HepG2 (cell line): ENCODE measurements at regions not wholly inside any gene's neighbourhood (a gene's known extent, or its start where the extent isn't known, plus 50 kb on each side); places are given as distances from the start of the nearest gene placed in this dataset.

Source experiments
- ATAC-seq: fragments of 200-7000 bp; cut with Tn5 transposase; 3 replicates; pipeline ENCODE4 v1.9.1; 2020; ENCODE audit warnings: mild to moderate bottlenecking, moderate library complexity
- BruUV-seq: library from RNA; stranded (reverse); fragments of 400-500 nt; replicated peaks from 2 replicates; lab custom pipeline; 2021; lab: Mats Ljungman, UMichigan
- CTCF ChIA-PET: fragments of 300-600 bp; formaldehyde crosslinking; extraction: SDS; loops from one replicate; lab custom pipeline; 2021; ENCODE audit warnings: low total read pairs, inconsistent platforms, low intra/inter-chr PET ratio; lab: Yijun Ruan, JAX
- POLR2A ChIA-PET: fragments of 350-600 bp; sonication (Branson Sonifier 250); formaldehyde crosslinking; loops from one replicate; lab custom pipeline; 2020; ENCODE audit warnings: antibody characterized with exemption, inconsistent platforms; lab: Yijun Ruan, JAX
- DNase-seq: peaks from one replicate; pipeline ENCODE4 v3.0.0-alpha.2; 2015; ENCODE audit warnings: low spot score
- FAIRE-seq: peaks from 3 replicates; lab custom pipeline; 2011; peaks lifted over from hg19 to GRCh38; lab: Jason Lieb, UNC
- H2AFZ ChIP-seq: one replicate; pipeline ENCODE4 v1.6.1; 2011; ENCODE audit warnings: low read length, inconsistent platforms
- H3K27ac ChIP-seq: fragments of 300-600 bp; 3 replicates; pipeline ENCODE4 v1.8.0; 2011; ENCODE audit warnings: mixed run types, mild to moderate bottlenecking, mixed read lengths, low read length, inconsistent platforms; ENCODE audit not compliant: insufficient read depth; ENCODE audit errors: extremely low read length
- H3K27me3 ChIP-seq, 2 experiments: fragments of 200-600 bp in 1 of 2; 2 replicates in 1 of 2; 3 replicates in 1 of 2; pipeline versions ENCODE4 v1.6.0 to v1.8.0; 2011; ENCODE audit warnings: low read length in 2 of 2, mild to moderate bottlenecking in 2 of 2, moderate library complexity in 2 of 2, inconsistent platforms in 1 of 2; ENCODE audit not compliant: insufficient read depth in 2 of 2, control insufficient read depth in 1 of 2
- H3K36me3 ChIP-seq, 2 experiments: fragments of 200-600 bp in 1 of 2; replicated peaks in 1 of 2; 2 replicates in 1 of 2; 3 replicates in 1 of 2; pipeline versions ENCODE4 v1.5.1 to v1.8.0; 2011; ENCODE audit warnings: low read length in 2 of 2, inconsistent platforms in 1 of 2; ENCODE audit not compliant: insufficient read depth in 2 of 2, control insufficient read depth in 1 of 2
- H3K4me1 ChIP-seq: 2 replicates; pipeline ENCODE4 v1.5.1; 2012; ENCODE audit warnings: low read length, inconsistent platforms; ENCODE audit not compliant: insufficient read depth
- H3K4me2 ChIP-seq: 2 replicates; pipeline ENCODE4 v1.6.0; 2011; ENCODE audit warnings: low read depth, low read length, inconsistent platforms
- H3K4me3 ChIP-seq, 3 experiments: fragments of 200-600 bp in 1 of 3; sonication (generic), shearing (Covaris generic) in 1 of 3; replicated peaks in 1 of 3; 2 replicates each; pipeline ENCODE4 v1.5.1; 2011 to 2016; ENCODE audit warnings: low read length in 3 of 3, inconsistent platforms in 2 of 3, low read depth in 2 of 3, mild to moderate bottlenecking in 2 of 3, control low read depth in 1 of 3, mixed read lengths in 1 of 3; ENCODE audit not compliant: insufficient read depth in 1 of 3
- H3K79me2 ChIP-seq: one replicate; pipeline ENCODE4 v1.6.1; 2011; ENCODE audit warnings: low read length, inconsistent platforms; ENCODE audit not compliant: insufficient read depth
- H3K9ac ChIP-seq: 2 replicates; pipeline ENCODE4 v1.6.0; 2011; ENCODE audit warnings: mild to moderate bottlenecking, low read depth, low read length, inconsistent platforms; ENCODE audit not compliant: insufficient read depth
- H3K9me3 ChIP-seq: 2 replicates; pipeline ENCODE4 v1.5.1; 2012; ENCODE audit warnings: mild to moderate bottlenecking, low read length
- H4K20me1 ChIP-seq: 2 replicates; pipeline ENCODE4 v1.6.0; 2011; ENCODE audit warnings: inconsistent platforms, mild to moderate bottlenecking, low read length, moderate library complexity; ENCODE audit not compliant: insufficient read depth
- ARID2 ChIP-seq: sonication (generic); formaldehyde crosslinking; IDR thresholded peaks from 2 replicates; pipeline ENCODE4 v1.8.1; 2022; ENCODE audit warnings: mild to moderate bottlenecking, missing genetic modification reagents, borderline replicate concordance
- ARID4A ChIP-seq: sonication (generic); formaldehyde crosslinking; IDR thresholded peaks from 2 replicates; pipeline ENCODE4 v1.5.0; 2020; ENCODE audit warnings: mild to moderate bottlenecking, missing genetic modification reagents, borderline replicate concordance
- CCAR2 ChIP-seq: fragments of 200-400 bp; formaldehyde crosslinking; optimal IDR thresholded peaks from 2 replicates; pipeline ENCODE3; 2018; ENCODE audit warnings: low read depth, mild to moderate bottlenecking, low read length, moderate library complexity
- CREB1 ChIP-seq, 2 experiments: fragments of 450-650 bp in 1 of 2; IDR thresholded peaks; 2 replicates each; pipeline ENCODE4 v1.6.1; 2016 to 2017; ENCODE audit warnings: control low read depth in 1 of 2, mild to moderate bottlenecking in 1 of 2, missing compliant biosample characterization in 1 of 2, missing genetic modification characterization in 1 of 2
- MXD4 ChIP-seq: IDR thresholded peaks from 2 replicates; pipeline ENCODE4 v1.6.1; 2016; ENCODE audit warnings: mild to moderate bottlenecking, missing biosample characterization, missing genetic modification reagents
- SP2 ChIP-seq: sonication (generic); formaldehyde crosslinking; IDR thresholded peaks from 2 replicates; pipeline ENCODE4 v1.5.1; 2020; ENCODE audit warnings: mild to moderate bottlenecking, missing genetic modification reagents
- SP5 ChIP-seq: IDR thresholded peaks from 2 replicates; pipeline ENCODE4 v1.6.1; 2016; ENCODE audit warnings: low read depth, borderline replicate concordance
- ZBTB21 ChIP-seq: sonication (generic); formaldehyde crosslinking; IDR thresholded peaks from 2 replicates; pipeline ENCODE4 v1.4.0; 2020; ENCODE audit warnings: missing genetic modification reagents
- ZBTB4 ChIP-seq: sonication (generic); formaldehyde crosslinking; IDR thresholded peaks from 2 replicates; pipeline ENCODE4 v1.4.0; 2020; ENCODE audit warnings: missing genetic modification reagents, mild to moderate bottlenecking, borderline replicate concordance
- ZFP90 ChIP-seq: sonication (generic); formaldehyde crosslinking; IDR thresholded peaks from 2 replicates; pipeline ENCODE4 v1.8.0; 2022; ENCODE audit warnings: missing genetic modification reagents, mild to moderate bottlenecking, inconsistent platforms, borderline replicate concordance
- ZNF251 ChIP-seq: sonication (generic); formaldehyde crosslinking; IDR thresholded peaks from 2 replicates; pipeline ENCODE4 v1.9.0; 2021; ENCODE audit warnings: mild to moderate bottlenecking, missing genetic modification reagents
- ZNF557 ChIP-seq: sonication (generic); formaldehyde crosslinking; IDR thresholded peaks from 2 replicates; pipeline ENCODE4 v1.4.0; 2020; ENCODE audit warnings: missing genetic modification reagents
- ZNF720 ChIP-seq: sonication (generic); formaldehyde crosslinking; IDR thresholded peaks from 2 replicates; pipeline ENCODE4 v1.4.0; 2020; ENCODE audit warnings: missing genetic modification reagents
- in situ Hi-C: cut with HindIII; loops from 2 replicates; pipeline ENCODE4 v1.10.0; 2017; ENCODE audit warnings: low pct_unique_long_range_greater_than_20kb; ENCODE audit not compliant: extremely low pct_ligation_motif_present
- intact Hi-C: fragments of 100-400 bp; cut with micrococcal nuclease; formaldehyde crosslinking; loops from one replicate; pipeline ENCODE4 v1.10.0; 2022; ENCODE audit not compliant: unreplicated experiment

- TF ChIP-seq CCAR2 (no peak), SP5 (CRISPR knock-in tag) (no peak), ZNF720 (CRISPR knock-in tag) (no peak), ZNF251 (CRISPR knock-in tag) (no peak), SP2 (CRISPR knock-in tag) (no peak), MXD4 (CRISPR knock-in tag) (no peak), ZBTB21 (CRISPR knock-in tag) (no peak), ARID4A (CRISPR knock-in tag) (no peak)
These were observed 69.9 kb upstream of the STK39 start (continued) for GRCh38 chr2:168317282-168317681.

GRCh38 chr2:168320267-168320666, 72.9 kb upstream of the STK39 start:
- Histone ChIP-seq H3K9me3 (no peaks in the 10 kb centered on the region), H2AFZ (no peak overlapping the region), H3K9ac (no peak overlapping the region), H4K20me1 (no peaks in the 10 kb centered on the region), H3K79me2 (no peaks in the 10 kb centered on the region), H3K4me1 (no peaks in the 10 kb centered on the region), H3K4me3 (no peak overlapping the region), H3K27ac (no peak overlapping the region), H3K36me3 (no peaks in the 10 kb centered on the region), H3K4me2 (no peak overlapping the region), H3K27me3 (0 out of 5 replicates have a peak, but pooled peaks cover 2 to 7% of the 10 kb centered on the region in 2 experiments)
- intact Hi-C loops (no loop called here), in situ Hi-C loops (no loop called here)
- TF ChIP-seq ZBTB4 (CRISPR knock-in tag) (no peak), CREB1 (IDR thresholded peaks at IDR 0.05) (no peak), CREB1 (CRISPR knock-in tag; IDR thresholded peaks at IDR 0.05) (no peak), ARID2 (CRISPR knock-in tag) (no peak), ZNF557 (CRISPR knock-in tag) (no peak), ZFP90 (CRISPR knock-in tag) (no peak)
- FAIRE-seq, result no peak
- ChIA-PET POLR2A (no interaction called here), CTCF (no interaction called here)
- no peak for DNase-seq
- no peak for ATAC-seq
- BruUV-seq, result no TSS peak
